GM18870 (cell line): ENCODE measurements at regions not wholly inside any gene's neighbourhood (a gene's known extent, or its start where the extent isn't known, plus 50 kb on each side); places are given as distances from the start of the nearest gene placed in this dataset.
A peak's percentile ranks its signal among the peaks of the same experiment; 100 is the strongest.
"Not testable (repeated sequence)": the region's sequence is repeated elsewhere in the genome, so short reads cannot be mapped to it uniquely, and the experiment has no call there.

Source experiments
- ATAC-seq: cut with Tn5 transposase; IDR thresholded peaks from one replicate; pipeline ENCODE4 v1.9.1; 2021; ENCODE audit warnings: moderate library complexity; ENCODE audit not compliant: unreplicated experiment

- ATAC-seq = no peak
Observed at GRCh38 chr10:16116404-16117304, 256.3 kb upstream of the MINDY3 start.

- ATAC-seq = no peak
Observed at GRCh38 chr10:16117305-16117695, 257.0 kb upstream of the MINDY3 start.

- ATAC-seq = no peak
Observed at GRCh38 chr10:16119445-16119844, 259.1 kb upstream of the MINDY3 start.

GRCh38 chr10:16120563-16120962 is 260.3 kb upstream of the MINDY3 start:
- no peak for ATAC-seq

- no peak for ATAC-seq
Observed at GRCh38 chr10:16141499-16141898, 281.2 kb upstream of the MINDY3 start.

GRCh38 chr10:16146993-16147392 is 286.7 kb upstream of the MINDY3 start:
- no peak for ATAC-seq

- ATAC-seq = no peak
Observed at GRCh38 chr10:16155834-16156233, 281.0 kb upstream of the PTER start.

GRCh38 chr10:16156681-16157080 is 280.1 kb upstream of the PTER start:
- ATAC-seq = no peak

GRCh38 chr10:16165067-16165466 is 271.7 kb upstream of the PTER start:
- not testable (repeated sequence) for ATAC-seq

GRCh38 chr10:16182144-16182543 is 254.7 kb upstream of the PTER start:
- ATAC-seq = no peak

GRCh38 chr10:16182688-16183087 is 254.1 kb upstream of the PTER start:
- no peak for ATAC-seq

- ATAC-seq = no peak
Observed at GRCh38 chr10:16184096-16184597, 252.7 kb upstream of the PTER start.

- no peak for ATAC-seq
Observed at GRCh38 chr10:16184906-16185305, 251.9 kb upstream of the PTER start.

GRCh38 chr10:16186564-16186963 is 250.2 kb upstream of the PTER start:
- ATAC-seq = no peak

GRCh38 chr10:16187161-16187560 is 249.6 kb upstream of the PTER start:
- ATAC-seq = no peak

- no peak for ATAC-seq
Observed at GRCh38 chr10:16192337-16192736, 244.5 kb upstream of the PTER start.

- ATAC-seq = no peak
Observed at GRCh38 chr10:16193241-16193640, 243.6 kb upstream of the PTER start.

GRCh38 chr10:16195178-16195769 is 241.5 kb upstream of the PTER start:
- ATAC-seq = peak; percentile 99

- no peak for ATAC-seq
Observed at GRCh38 chr10:16195894-16196293, 240.9 kb upstream of the PTER start.

GRCh38 chr10:16199216-16199615 is 237.6 kb upstream of the PTER start:
- no peak for ATAC-seq

GRCh38 chr10:16223618-16224017 is 213.2 kb upstream of the PTER start:
- not testable (repeated sequence) for ATAC-seq

- no peak for ATAC-seq
Observed at GRCh38 chr10:16227674-16228073, 209.1 kb upstream of the PTER start.
